HG02852 (cell line): ENCODE measurements at regions not wholly inside any gene's neighbourhood (a gene's known extent, or its start where the extent isn't known, plus 50 kb on each side); places are given as distances from the start of the nearest gene placed in this dataset.
"Not testable (repeated sequence)": the region's sequence is repeated elsewhere in the genome, so short reads cannot be mapped to it uniquely, and the experiment has no call there.

Source experiments
- ATAC-seq: cut with Tn5 transposase; IDR thresholded peaks from one replicate; pipeline ENCODE4 v1.9.1; 2021; ENCODE audit warnings: mild to moderate bottlenecking, moderate library complexity; ENCODE audit not compliant: unreplicated experiment

DNA sequence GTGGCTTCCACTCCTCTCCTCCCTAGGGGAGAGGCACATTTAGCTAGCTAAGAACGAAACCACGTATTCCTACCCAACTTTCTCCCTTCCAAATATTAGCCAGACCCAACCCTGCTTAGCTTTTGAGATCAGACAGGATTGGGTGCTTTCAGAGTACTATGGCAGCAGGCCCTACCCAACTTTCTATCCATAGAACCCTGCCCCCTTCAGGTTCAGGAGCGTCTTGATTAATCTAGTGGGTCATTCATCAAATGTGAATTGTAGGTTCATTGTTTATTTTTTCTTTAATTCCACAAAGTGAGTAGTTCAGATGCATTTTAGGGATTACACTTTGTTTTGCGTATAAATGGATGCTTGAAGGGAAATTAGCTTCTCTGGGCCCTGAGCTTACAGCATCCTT, 188.3 kb downstream of the MIB1 start:
- ATAC-seq: no peak

DNA sequence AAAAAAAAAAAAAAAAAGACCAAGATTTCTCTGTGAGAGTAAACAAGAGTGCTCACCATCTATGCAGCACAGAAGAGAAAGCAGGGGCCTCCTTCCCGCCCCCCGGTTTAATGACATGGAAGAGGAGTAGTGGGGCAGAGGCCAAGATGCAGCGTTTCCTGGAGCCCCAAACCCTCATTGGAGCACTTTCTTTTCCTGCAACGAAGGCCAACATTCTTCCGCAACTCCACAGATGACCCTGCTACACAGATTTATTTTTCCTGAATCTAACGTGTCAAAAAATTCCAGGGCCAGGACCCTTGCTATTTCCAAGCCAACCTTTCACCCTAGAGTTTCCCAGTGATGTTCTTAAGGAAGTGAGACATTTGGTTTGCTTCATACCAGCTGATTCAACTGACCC, 189.6 kb downstream of the MIB1 start:
- ATAC-seq: no peak

DNA sequence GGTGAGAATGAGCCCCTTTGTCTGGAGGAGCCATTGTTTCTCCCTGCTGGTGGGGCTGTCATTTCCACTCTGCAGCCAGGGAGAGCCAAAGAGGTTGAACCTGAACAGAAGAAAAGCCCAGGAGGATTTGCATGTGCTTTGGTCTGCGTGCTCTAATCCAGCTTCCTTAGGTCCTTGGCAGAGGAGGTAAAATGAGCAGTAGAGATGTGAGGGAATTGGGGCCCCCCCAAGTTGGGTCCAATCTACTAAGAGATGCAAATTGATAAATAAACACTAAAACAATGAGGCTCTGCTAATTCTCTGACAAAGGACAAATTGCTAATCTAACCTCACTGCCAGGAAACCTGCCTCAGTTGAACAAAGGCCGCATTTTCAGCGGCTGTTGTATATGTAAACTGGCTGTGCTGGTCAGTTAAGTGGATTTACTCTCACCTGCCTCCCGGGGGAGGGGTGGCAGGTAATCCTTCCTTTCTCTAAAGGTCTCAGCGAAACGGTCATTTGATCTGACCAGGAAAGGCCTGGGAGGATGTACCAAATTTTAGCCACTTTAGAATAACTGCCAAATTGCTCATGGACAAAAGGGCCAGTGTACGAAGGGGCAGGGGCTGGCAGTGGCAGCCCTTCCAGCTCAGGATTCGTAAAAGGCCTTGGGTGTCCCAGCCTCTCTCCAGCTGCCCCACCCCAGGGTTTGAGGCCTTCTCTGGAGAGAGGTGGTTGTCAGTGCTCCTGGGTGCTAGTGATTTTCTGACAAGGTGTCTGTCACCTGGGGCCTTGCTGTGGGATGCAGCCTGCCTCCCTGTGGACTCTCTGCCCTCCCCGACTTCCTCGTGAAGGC, 193.6 kb downstream of the MIB1 start:
- no peak for ATAC-seq

GRCh38 chr18:21934766-21935015, 194.1 kb downstream of the MIB1 start:
- ATAC-seq: no peak

- ATAC-seq: no peak
Observed at GRCh38 chr18:21943456-21943855, 202.9 kb downstream of the MIB1 start.

DNA sequence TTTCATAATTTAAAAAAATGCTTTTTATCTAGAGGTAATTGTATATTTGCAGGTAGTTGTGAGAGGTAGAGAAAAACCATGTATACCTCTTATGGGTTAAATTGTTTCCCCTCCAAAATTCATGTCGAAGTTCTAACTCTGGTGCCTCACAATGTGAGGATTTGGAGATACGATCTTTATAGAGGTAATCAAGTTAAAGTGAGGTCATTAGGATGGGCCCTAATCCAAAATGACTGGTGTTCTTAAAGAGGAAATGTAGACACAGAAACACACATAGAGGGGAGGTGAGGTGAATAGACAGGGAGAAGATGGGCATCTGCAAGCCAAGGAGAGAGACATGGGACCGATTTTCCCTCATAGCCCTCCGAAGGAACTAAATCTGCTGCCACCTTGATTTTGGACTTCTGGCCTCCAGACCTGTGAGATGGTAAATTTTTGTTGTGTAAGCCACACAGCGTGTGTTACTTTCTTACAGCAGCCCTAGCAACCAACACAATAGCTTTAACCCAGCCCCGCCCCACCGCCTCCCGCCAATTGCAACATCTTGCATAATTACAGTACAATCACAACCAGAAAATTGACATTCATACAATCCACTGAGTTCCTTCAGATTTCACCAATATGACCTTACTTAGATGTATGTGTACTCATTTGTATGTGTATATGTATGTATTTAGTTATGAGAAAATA, 208.9 kb downstream of the MIB1 start:
- no peak for ATAC-seq

- ATAC-seq: peak; percentile 89
Observed at GRCh38 chr18:21955757-21956652, 213.4 kb upstream of the GATA6 start.

GRCh38 chr18:21958263-21958662, 211.1 kb upstream of the GATA6 start:
- ATAC-seq: no peak

- ATAC-seq: no peak
Observed at GRCh38 chr18:21958707-21959450, 210.5 kb upstream of the GATA6 start.

DNA sequence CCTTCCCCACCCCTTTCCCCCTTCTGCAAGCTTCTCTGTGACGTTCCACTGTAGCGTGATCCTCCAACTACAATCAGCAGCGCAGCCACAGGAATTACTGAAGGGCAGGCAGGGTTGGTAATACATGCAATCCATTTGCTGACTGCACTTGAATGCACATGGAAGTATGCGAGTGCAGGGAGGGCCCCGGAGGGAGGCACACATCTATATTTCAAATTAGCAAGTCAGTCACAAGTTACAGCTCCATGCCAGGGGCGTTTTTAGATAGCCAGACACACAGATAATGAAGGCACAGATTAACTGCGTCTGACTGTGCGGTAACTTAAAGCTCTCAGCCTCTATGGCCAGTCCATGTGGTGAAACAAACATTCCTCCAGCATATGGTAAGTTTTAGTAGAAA, 209.2 kb upstream of the GATA6 start:
- ATAC-seq: no peak

GRCh38 chr18:21963336-21963735, 206.1 kb upstream of the GATA6 start:
- ATAC-seq: no peak

DNA sequence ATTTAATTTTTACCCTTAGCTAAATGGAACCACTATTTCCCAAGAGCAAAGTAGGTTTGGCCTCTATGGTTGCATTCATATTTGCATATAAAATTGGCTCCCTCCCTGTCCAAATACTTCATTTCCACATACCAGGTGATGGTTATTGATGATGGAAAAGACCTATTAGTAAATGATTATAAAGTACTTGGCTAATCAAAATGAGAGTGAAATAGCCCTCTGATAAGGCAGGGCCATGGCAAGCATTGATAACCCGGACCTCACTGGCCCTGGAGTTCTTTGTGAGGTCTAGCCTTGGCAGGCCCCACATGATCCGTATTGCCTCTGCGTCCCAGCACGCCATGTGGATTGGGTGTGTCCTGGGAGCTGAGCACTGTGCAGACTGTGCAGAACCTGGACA, 201.1 kb upstream of the GATA6 start:
- ATAC-seq: no peak

GRCh38 chr18:21972281-21972680, 197.1 kb upstream of the GATA6 start:
- ATAC-seq: no peak

DNA sequence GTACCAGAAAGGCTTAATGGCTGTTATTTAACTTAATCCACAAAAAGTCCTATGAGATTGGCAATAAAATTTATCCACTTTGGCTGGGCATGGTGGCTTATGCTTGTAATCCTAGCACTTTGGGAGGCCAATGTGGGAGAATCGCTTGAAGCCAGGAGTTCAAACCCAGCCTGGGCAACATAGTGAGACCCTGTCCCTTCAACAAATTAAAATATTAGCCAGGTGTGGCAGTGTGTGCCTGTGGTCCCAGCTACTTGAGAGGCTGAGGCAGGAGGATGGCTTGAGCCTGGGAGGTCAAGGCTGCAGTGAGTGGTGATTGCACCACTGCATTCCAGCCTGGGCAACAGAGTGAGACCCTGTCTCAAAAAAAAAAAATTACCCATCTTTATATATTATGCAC, 193.4 kb upstream of the GATA6 start:
- not testable (repeated sequence) for ATAC-seq

DNA sequence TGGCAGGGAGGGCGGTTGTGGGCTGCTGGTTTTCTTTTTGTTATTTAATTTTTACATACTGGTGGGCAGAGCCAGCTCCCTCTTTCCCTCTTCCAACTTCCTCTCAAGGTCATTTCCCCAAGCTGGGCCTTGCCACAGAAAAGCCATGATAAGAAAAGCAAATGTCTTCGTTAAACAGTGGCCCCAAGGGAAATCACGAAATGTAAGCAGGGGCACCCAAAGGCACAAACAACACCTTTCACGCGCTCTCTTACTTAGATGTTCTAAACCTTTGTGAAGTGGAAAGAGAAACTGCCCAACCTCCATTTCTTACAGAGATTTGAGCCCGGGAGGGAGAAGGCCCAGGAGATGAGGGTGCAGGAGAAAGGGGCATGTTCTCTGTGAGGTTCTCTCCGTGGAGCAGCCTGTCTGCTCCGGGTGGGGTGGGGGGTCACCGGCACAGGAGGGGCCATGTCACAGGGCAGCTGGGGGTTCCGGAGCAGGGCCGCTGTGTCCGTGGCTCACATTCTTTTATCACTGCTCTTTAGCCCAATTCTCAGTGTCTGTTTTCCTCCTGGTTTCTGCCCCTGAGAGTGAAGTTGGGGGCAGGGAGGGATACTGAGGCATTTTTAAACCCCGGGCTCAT, 190.7 kb upstream of the GATA6 start:
- no peak for ATAC-seq

GRCh38 chr18:21979171-21979560, 190.2 kb upstream of the GATA6 start:
- no peak for ATAC-seq

DNA sequence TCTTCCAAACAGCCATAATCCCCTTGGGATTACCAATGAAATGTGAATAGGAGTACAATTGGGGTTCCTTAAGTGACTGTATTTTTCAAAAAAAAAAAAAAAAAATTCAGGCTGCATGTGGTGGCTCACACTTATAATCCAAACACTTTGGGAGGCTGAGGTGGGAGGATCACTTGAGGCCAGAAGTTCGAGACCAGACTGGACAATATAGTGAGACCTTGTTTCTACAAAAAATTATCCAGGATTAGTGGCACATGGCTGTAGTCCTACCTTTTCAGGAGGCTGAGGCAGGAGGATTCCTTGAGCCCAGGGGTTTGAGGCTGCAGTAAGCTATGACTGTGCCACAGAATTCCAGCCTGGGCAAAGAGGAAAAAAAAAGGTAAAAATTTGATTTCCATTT, 189.6 kb upstream of the GATA6 start:
- ATAC-seq: no peak

DNA sequence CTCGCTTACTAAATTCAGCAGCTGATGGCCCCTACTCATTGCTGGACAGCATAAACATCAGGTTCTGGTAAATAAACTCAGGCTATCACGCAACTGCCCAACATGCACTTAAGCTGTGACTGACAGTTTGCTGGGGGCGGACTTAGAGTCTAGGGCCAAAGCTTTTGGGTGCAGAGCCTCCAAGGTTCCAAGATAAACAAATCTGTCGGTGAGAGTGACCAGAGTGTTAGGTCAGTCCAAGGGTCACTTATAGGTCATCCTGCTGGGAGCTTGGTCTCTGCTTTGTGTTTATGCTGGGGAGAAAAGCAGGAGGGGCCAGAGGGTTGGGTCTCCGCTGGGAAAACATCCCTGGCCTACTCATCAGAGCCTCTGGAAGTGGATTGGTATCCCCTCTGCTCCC, 188.6 kb upstream of the GATA6 start:
- no peak for ATAC-seq

DNA sequence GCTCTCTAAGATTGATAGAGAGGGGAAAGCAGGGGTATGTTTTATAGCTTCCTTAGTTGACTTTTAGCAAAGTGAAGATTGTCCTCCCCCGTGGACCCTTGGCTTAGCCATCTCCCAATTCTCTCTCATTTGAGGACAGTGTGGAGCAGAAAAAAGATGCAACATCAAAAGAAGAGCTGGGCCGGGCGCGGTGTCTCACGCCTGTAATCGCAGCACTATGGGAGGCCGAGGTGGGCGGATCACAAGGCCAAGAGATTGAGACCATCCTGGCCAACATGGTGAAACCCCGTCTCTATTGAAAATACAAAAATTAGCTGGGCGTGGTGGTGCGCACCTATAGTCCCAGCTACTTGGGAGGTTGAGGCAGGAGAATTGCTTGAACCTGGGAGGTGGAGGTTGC, 187.9 kb upstream of the GATA6 start:
- ATAC-seq: not testable (repeated sequence)

DNA sequence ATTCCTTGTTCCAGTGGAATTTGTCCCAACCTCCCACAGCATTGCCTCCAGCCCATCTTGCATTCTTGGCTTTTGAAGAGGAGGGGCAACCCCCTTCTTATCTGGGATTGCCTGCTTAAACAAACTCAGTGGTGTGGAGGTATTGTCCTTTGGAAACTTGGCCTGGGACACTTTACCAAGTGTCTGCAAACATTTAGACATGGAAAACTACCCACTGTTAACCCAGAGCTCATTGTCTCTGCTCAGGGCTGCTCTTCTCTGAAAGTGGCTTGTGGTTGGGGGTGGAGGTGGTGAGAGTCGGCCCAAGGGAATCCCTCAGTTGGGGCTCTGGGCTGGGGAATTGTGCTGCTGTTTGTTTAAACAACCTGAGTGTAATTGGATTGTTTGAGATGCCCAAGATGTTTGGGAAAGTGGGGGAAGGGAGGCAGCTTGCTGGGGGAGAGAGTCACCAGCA, 178.3 kb upstream of the GATA6 start:
- no peak for ATAC-seq

- no peak for ATAC-seq
Observed at GRCh38 chr18:21991886-21992285, 177.5 kb upstream of the GATA6 start.
